HG02642 (cell line): ENCODE measurements at regions not wholly inside any gene's neighbourhood (a gene's known extent, or its start where the extent isn't known, plus 50 kb on each side); places are given as distances from the start of the nearest gene placed in this dataset.
"Not testable (repeated sequence)": the region's sequence is repeated elsewhere in the genome, so short reads cannot be mapped to it uniquely, and the experiment has no call there.

Source experiments
- ATAC-seq: cut with Tn5 transposase; IDR thresholded peaks from one replicate; pipeline ENCODE4 v1.9.1; 2021; ENCODE audit warnings: mild to moderate bottlenecking; ENCODE audit not compliant: unreplicated experiment, poor library complexity

- no peak for ATAC-seq
These were observed 445.7 kb upstream of the BCHE start for GRCh38 chr3:166282931-166283330.

GRCh38 chr3:166279636-166280035 lies 442.4 kb upstream of the BCHE start:
- no peak for ATAC-seq

GRCh38 chr3:166275024-166275390 lies 437.8 kb upstream of the BCHE start:
- ATAC-seq = no peak

- no peak for ATAC-seq
These were observed 437.3 kb upstream of the BCHE start for GRCh38 chr3:166274351-166275023.

- ATAC-seq = no peak
These were observed 433.2 kb upstream of the BCHE start for GRCh38 chr3:166270429-166270828.

GRCh38 chr3:166265153-166265552 lies 427.9 kb upstream of the BCHE start:
- ATAC-seq = no peak

- ATAC-seq = no peak
These were observed 426.2 kb upstream of the BCHE start for GRCh38 chr3:166263460-166263859.

- ATAC-seq = not testable (repeated sequence)
These were observed 421.1 kb upstream of the BCHE start for GRCh38 chr3:166258293-166258850.

- no peak for ATAC-seq
These were observed 420.5 kb upstream of the BCHE start for GRCh38 chr3:166257715-166258114.

- no peak for ATAC-seq
These were observed 411.6 kb upstream of the BCHE start for GRCh38 chr3:166248784-166249183.

- no peak for ATAC-seq
These were observed 406.3 kb upstream of the BCHE start for GRCh38 chr3:166243511-166243910.

GRCh38 chr3:166223120-166223519 lies 385.9 kb upstream of the BCHE start:
- ATAC-seq = no peak

- no peak for ATAC-seq
These were observed 374.2 kb upstream of the BCHE start for GRCh38 chr3:166211451-166211850.

- ATAC-seq = no peak
These were observed 372.5 kb upstream of the BCHE start for GRCh38 chr3:166209701-166210100.

- ATAC-seq = no peak
These were observed 367.9 kb upstream of the BCHE start for GRCh38 chr3:166205158-166205557.

GRCh38 chr3:166201476-166201875 lies 364.3 kb upstream of the BCHE start:
- no peak for ATAC-seq

GRCh38 chr3:166199491-166199890 lies 362.3 kb upstream of the BCHE start:
- no peak for ATAC-seq

GRCh38 chr3:166195808-166196207 lies 358.6 kb upstream of the BCHE start:
- no peak for ATAC-seq

GRCh38 chr3:166191411-166191810 lies 354.2 kb upstream of the BCHE start:
- no peak for ATAC-seq

- no peak for ATAC-seq
These were observed 353.1 kb upstream of the BCHE start for GRCh38 chr3:166190360-166190759.

- ATAC-seq = no peak
These were observed 350.0 kb upstream of the BCHE start for GRCh38 chr3:166187237-166187636.

- ATAC-seq = no peak
These were observed 348.8 kb upstream of the BCHE start for GRCh38 chr3:166186003-166186402.
